Thyroid gland (tissue), 4 donors: ENCODE measurements at regions not wholly inside any gene's neighbourhood (a gene's known extent, or its start where the extent isn't known, plus 50 kb on each side); places are given as distances from the start of the nearest gene placed in this dataset.

ENCODE experiments used
- DNase-seq, 2 donors: peaks; one replicate each; pipeline ENCODE4 v3.0.0-alpha.2; 2019
- H3K27ac ChIP-seq, 3 donors: fragments of 200-600 bp; sonication (generic); 1 replicate in 2 of 3; 2 replicates in 1 of 3; pipeline ENCODE4 v1.5.1; 2016 to 2019; ENCODE audit warnings: mild to moderate bottlenecking in 1 of 3, moderate library complexity in 1 of 3
- H3K27me3 ChIP-seq: fragments of 200-600 bp; sonication (generic); one replicate; pipeline ENCODE4 v1.5.1; 2019
- H3K36me3 ChIP-seq, 2 donors: fragments of 200-600 bp; sonication (generic); one replicate each; pipeline ENCODE4 v1.5.1; 2016 to 2019
- H3K4me1 ChIP-seq, 2 donors: fragments of 200-600 bp; sonication (generic); one replicate each; pipeline ENCODE4 v1.5.1; 2017 to 2019
- H3K4me3 ChIP-seq, 3 donors: fragments of 200-600 bp; sonication (generic); replicated peaks in 1 of 3; 1 replicate in 2 of 3; 2 replicates in 1 of 3; pipeline ENCODE4 v1.5.1; 2016; ENCODE audit warnings: mild to moderate bottlenecking in 1 of 3
- H3K9me3 ChIP-seq: fragments of 200-600 bp; sonication (generic); one replicate; pipeline ENCODE4 v1.5.1; 2017
- POLR2A ChIP-seq, 2 donors: fragments of 450-650 bp; IDR thresholded peaks; one replicate each; pipeline ENCODE4 v1.6.1; 2017; ENCODE audit warnings: antibody characterized with exemption in 2 of 2, mild to moderate bottlenecking in 2 of 2, moderate library complexity in 1 of 2
- WGBS, 2 donors: methylation state at CpG; one replicate each; pipeline ENCODE4 v1.1.5; 2017; 5-methylcytosine and 5-hydroxymethylcytosine counted together
- intact Hi-C: fragments of 100-400 bp; cut with DNase I; formaldehyde crosslinking; loops from one replicate; pipeline ENCODE4 v1.15.1; 2023
- TF ChIP-seq, protein P1 (sequence below), 6 experiments: fragments of 200-600 bp in 3 of 6; fragments of 450-650 bp in 3 of 6; sonication (generic) in 3 of 6; IDR thresholded peaks; one replicate each; pipeline ENCODE4 v1.5.1; 2016 to 2019; ENCODE audit warnings: antibody characterized with exemption in 6 of 6, mild to moderate bottlenecking in 2 of 6, inconsistent platforms in 1 of 6, moderate library complexity in 1 of 6

DNA sequence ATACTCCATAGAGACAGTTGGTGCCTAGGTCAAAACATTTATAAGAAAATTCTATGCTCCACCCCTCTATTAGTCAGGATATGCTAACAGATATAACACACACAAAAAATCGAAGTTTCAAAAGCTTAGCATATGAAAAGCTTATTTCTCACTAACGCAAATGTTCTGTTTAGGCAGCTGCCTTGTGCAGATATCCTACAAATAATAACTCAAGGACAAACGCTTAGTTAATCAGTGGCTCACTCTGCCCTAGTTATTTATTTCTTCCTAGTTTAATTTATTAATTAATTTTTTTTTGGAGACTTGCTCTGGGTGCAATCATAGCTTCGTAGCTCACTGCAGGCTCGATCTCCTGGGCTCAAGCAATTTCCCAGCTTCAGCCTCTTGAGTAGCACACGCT, 259.7 kb upstream of the GPC6 start:
- no peak for DNase-seq
- Histone ChIP-seq H3K4me3 (no peak overlapping the region), H3K36me3 (no peaks in the 10 kb centered on the region), H3K9me3 (no peaks in the 10 kb centered on the region), H3K27ac (no peak overlapping the region), H3K27me3 (no peaks in the 10 kb centered on the region), H3K4me1 (no peaks in the 10 kb centered on the region)
- WGBS, 2 donors: 87 to 93% methylated on average over 6 of the region's 6 CpGs
- no peak for TF ChIP-seq POLR2A (IDR thresholded peaks at IDR 0.05)
- TF ChIP-seq, protein P1, sequence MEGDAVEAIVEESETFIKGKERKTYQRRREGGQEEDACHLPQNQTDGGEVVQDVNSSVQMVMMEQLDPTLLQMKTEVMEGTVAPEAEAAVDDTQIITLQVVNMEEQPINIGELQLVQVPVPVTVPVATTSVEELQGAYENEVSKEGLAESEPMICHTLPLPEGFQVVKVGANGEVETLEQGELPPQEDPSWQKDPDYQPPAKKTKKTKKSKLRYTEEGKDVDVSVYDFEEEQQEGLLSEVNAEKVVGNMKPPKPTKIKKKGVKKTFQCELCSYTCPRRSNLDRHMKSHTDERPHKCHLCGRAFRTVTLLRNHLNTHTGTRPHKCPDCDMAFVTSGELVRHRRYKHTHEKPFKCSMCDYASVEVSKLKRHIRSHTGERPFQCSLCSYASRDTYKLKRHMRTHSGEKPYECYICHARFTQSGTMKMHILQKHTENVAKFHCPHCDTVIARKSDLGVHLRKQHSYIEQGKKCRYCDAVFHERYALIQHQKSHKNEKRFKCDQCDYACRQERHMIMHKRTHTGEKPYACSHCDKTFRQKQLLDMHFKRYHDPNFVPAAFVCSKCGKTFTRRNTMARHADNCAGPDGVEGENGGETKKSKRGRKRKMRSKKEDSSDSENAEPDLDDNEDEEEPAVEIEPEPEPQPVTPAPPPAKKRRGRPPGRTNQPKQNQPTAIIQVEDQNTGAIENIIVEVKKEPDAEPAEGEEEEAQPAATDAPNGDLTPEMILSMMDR (IDR thresholded peaks at IDR 0.05): no peak
- intact Hi-C loops: no loop called here

- H3K9me3 ChIP-seq: no peaks in the 10 kb centered on the region
- H3K27ac ChIP-seq: no peak overlapping the region
- TF ChIP-seq, protein P1 (IDR thresholded peaks at IDR 0.05): no peak
- TF ChIP-seq POLR2A (IDR thresholded peaks at IDR 0.05): no peak
- H3K36me3 ChIP-seq: no peaks in the 10 kb centered on the region
- DNase-seq: no peak
- no peak overlapping the region for H3K4me3 ChIP-seq
- intact Hi-C loops: no loop called here
- WGBS, 2 donors: 77 to 78% methylated on average over 3 of the region's 3 CpGs
- no peaks in the 10 kb centered on the region for H3K27me3 ChIP-seq
- no peaks in the 10 kb centered on the region for H3K4me1 ChIP-seq
Measured at GRCh38 chr13:92967923-92968322, 258.7 kb upstream of the GPC6 start.

DNA sequence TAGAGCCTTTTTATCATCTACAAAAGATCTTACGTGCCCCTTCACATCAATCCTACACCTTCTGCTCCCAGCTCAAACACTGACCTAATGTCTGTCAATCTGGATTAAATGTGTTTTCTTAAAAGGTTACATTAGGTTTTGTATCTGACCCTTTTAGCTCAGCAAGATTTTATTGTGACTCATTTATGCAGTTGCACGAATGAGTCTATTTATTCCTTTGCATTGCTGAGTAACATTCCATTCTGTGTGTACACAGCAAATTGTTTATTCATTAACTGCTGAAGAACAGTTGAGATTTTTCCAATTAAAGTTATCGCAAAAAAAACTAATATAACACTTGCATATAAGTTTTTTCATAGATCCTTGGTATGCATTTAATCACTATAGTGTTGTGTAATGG, 253.9 kb upstream of the GPC6 start:
- intact Hi-C loops: no loop called here
- Histone ChIP-seq H3K4me3 (no peak overlapping the region), H3K9me3 (no peaks in the 10 kb centered on the region), H3K27me3 (no peaks in the 10 kb centered on the region), H3K36me3 (no peaks in the 10 kb centered on the region), H3K27ac (no peak overlapping the region), H3K4me1 (no peaks in the 10 kb centered on the region)
- WGBS, 2 donors: 71 to 90% methylated on average over 3 of the region's 3 CpGs
- TF ChIP-seq POLR2A (IDR thresholded peaks at IDR 0.05): no peak
- TF ChIP-seq, protein P1 (IDR thresholded peaks at IDR 0.05): no peak
- DNase-seq: no peak

GRCh38 chr13:92974905-92975429, 251.6 kb upstream of the GPC6 start:
- no peaks in the 10 kb centered on the region for H3K27me3 ChIP-seq
- TF ChIP-seq, protein P1 (IDR thresholded peaks at IDR 0.05): no peak
- TF ChIP-seq POLR2A (IDR thresholded peaks at IDR 0.05): no peak
- 93 to 100% methylated on average over 1 to 7 of the region's 8 CpGs for WGBS, 2 donors
- H3K27ac ChIP-seq: no peak overlapping the region
- peak in 1 of 2 donors; percentile 1 for DNase-seq
- no peaks in the 10 kb centered on the region for H3K36me3 ChIP-seq
- H3K9me3 ChIP-seq: no peaks in the 10 kb centered on the region
- H3K4me3 ChIP-seq: no peak overlapping the region
- intact Hi-C loops: no loop called here
- H3K4me1 ChIP-seq: no peaks in the 10 kb centered on the region

DNA sequence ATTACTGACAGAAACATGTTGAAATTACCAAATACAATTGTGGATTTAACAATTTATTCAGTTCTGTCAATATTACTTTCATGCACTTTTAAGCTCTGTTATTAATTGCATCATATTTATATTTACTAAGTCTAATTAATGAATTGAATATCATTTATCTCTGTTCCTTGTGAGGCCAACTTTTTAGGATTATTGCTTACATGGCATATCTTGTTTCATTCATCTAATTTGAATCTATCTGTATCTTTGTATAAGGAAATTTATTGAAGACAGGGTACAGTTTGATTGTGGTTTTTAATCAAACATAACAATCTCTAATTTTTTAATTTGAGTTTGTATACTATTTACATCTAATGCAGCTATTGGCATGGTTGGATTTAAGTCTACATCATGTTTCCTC, 249.9 kb upstream of the GPC6 start:
- no peak overlapping the region for H3K27ac ChIP-seq
- no peak for DNase-seq
- H3K9me3 ChIP-seq: no peaks in the 10 kb centered on the region
- no peaks in the 10 kb centered on the region for H3K36me3 ChIP-seq
- H3K4me1 ChIP-seq: no peaks in the 10 kb centered on the region
- H3K27me3 ChIP-seq: no peaks in the 10 kb centered on the region
- intact Hi-C loops: no loop called here
- H3K4me3 ChIP-seq: no peak overlapping the region
- TF ChIP-seq, protein P1 (IDR thresholded peaks at IDR 0.05): no peak
- no peak for TF ChIP-seq POLR2A (IDR thresholded peaks at IDR 0.05)
